ENCODE measurements at regions not wholly inside any gene's neighbourhood (a gene's known extent, or its start where the extent isn't known, plus 50 kb on each side); places are given as distances from the start of the nearest gene placed in this dataset.

- in situ Hi-C loops (cut with MboI) = no loop called here
Observed at GRCh38 chr2:4358837-4359236, 655.5 kb downstream of the DCDC2C start.

More at GRCh38 chr2:4358837-4359236, 655.5 kb downstream of the DCDC2C start:
- ChIA-PET CTCF (no interaction called here), RAD21 (ENCODE audit: unreplicated experiment) (no interaction called here), POLR2A (no interaction called here), SMC1A (ENCODE audit: uncharacterized antibody, unreplicated experiment) (no interaction called here)
- Histone ChIP-seq H3K36me3 (ENCODE audit: control insufficient read depth in 2 of 2, insufficient read depth in 2 of 2, low read length in 1 of 2) (no peaks in the 10 kb centered on the region), H3K79me2 (ENCODE audit: control insufficient read depth, insufficient read depth, low read length) (no peaks in the 10 kb centered on the region), H3K27ac (ENCODE audit: control insufficient read depth, insufficient read depth) (no peak overlapping the region), H3K4me2 (ENCODE audit: control insufficient read depth, insufficient read depth) (no peak overlapping the region), H4K20me1 (ENCODE audit: control insufficient read depth, insufficient read depth) (no peaks in the 10 kb centered on the region), H3K9me3 (replicated peaks; ENCODE audit: control insufficient read depth, insufficient read depth, low read length) (no peaks in the 10 kb centered on the region), H3K4me1 (ENCODE audit: control insufficient read depth, insufficient read depth, low read length) (no peaks in the 10 kb centered on the region), H2AFZ (ENCODE audit: control insufficient read depth, low read depth, low read length) (no peak overlapping the region), H3K9ac (ENCODE audit: control insufficient read depth, insufficient read depth, low read length) (no peak overlapping the region), H3K27me3 (replicated peaks in 1 of 2; ENCODE audit: control insufficient read depth in 2 of 2, insufficient read depth in 2 of 2, low read length in 1 of 2) (no peaks in the 10 kb centered on the region), H3K4me3 (no peak overlapping the region)
- ATAC-seq (no peak), FAIRE-seq (no peak), DNase-seq (ENCODE audit: low read depth, low spot score) (no peak)
- TF ChIP-seq ZNF274 (IDR thresholded peaks at IDR 0.05; ENCODE audit: insufficient read depth, insufficient read length) (no peak), BMI1 (IDR thresholded peaks at IDR 0.05; ENCODE audit: borderline replicate concordance) (no peak), CTCF (IDR thresholded peaks at IDR 0.05 in 2 of 3, conservative IDR thresholded peaks at IDR 0.05 in 1 of 3; ENCODE audit: control insufficient read depth in 2 of 3, extremely low read depth in 1 of 3, insufficient read depth in 1 of 3, low read depth in 3 of 3, low read length in 3 of 3) (no peak), SRF (IDR thresholded peaks at IDR 0.05; ENCODE audit: low read depth in 2 of 2, low read length in 2 of 2) (no peak), NFXL1 (IDR thresholded peaks at IDR 0.05; ENCODE audit: borderline replicate concordance) (no peak), CREM (IDR thresholded peaks at IDR 0.05; ENCODE audit: low read depth) (no peak), FOS (IDR thresholded peaks at IDR 0.05; ENCODE audit: borderline replicate concordance, extremely low read depth, insufficient read length) (no peak), POLR2A (IDR thresholded peaks at IDR 0.05; ENCODE audit: low read depth, low read length) (no peak), SMAD5 (IDR thresholded peaks at IDR 0.05; ENCODE audit: low read depth) (no peak), SMARCA5 (IDR thresholded peaks at IDR 0.05) (no peak)
- TF ChIP-seq, protein P1, sequence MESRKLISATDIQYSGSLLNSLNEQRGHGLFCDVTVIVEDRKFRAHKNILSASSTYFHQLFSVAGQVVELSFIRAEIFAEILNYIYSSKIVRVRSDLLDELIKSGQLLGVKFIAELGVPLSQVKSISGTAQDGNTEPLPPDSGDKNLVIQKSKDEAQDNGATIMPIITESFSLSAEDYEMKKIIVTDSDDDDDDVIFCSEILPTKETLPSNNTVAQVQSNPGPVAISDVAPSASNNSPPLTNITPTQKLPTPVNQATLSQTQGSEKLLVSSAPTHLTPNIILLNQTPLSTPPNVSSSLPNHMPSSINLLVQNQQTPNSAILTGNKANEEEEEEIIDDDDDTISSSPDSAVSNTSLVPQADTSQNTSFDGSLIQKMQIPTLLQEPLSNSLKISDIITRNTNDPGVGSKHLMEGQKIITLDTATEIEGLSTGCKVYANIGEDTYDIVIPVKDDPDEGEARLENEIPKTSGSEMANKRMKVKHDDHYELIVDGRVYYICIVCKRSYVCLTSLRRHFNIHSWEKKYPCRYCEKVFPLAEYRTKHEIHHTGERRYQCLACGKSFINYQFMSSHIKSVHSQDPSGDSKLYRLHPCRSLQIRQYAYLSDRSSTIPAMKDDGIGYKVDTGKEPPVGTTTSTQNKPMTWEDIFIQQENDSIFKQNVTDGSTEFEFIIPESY (IDR thresholded peaks at IDR 0.05) = no peak
- no TSS peak for BruUV-seq (replicated peaks)
- WGBS (ENCODE audit: insufficient coverage, insufficient replicate concordance, low lambda C conversion rate, missing lambda C conversion rate) = 27% methylated on average over 5 of the region's 5 CpGs
- intact Hi-C loops (cut with micrococcal nuclease; ENCODE audit: unreplicated experiment) = no loop called here

Data from GM12878 (cell line).